ENCODE measurements at regions not wholly inside any gene's neighbourhood (a gene's known extent, or its start where the extent isn't known, plus 50 kb on each side); places are given as distances from the start of the nearest gene placed in this dataset.

DNA sequence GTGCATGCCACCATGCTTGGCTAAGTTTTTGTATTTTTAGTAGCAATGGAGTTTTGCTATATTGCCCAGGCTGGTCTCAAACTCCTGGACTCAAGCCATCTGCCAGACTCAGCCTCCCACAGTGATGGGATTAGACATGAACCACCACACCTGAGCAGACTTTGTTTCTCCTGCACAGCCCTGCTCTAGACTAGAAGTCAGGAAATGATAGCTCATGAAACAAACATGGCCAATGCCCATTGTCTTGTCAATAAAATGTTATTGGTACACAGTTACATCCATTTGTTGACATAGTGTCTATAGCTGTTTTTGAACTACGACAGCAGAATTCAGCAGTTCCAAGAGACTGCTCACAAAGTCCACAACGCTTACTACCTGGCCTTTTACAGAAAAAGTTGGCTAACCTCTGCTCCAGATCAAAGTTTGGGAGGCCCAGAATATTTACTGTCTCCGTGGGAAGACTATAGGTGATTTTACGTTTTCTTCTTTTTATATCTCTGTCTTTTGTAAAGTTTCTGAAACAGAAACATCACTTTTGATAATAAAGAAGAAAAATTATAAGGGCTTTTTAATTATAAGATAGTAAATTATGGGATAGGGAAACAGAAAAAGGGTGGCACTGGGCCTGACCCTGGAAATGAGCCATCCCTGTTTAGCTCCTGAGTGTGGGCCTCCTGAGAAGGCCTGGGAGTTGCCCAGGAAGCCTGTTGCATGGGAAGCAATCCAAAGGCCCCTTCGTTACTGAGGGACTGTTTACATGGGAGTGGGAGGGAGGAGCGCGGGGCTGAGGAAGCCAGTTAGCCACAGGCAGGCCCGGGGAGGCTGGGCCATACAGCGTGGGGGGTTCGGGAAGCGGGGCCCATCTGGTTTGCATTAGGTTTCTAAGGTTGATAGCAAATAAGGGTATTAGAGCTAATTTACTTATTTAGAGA is 201.5 kb downstream of the IRF8 start:
- no peak overlapping the region for H3K4me3 ChIP-seq (replicated peaks in 1 of 3; ENCODE audit: insufficient read depth in 1 of 3, low read depth in 1 of 3, low read length in 3 of 3)
- intact Hi-C loops (cut with micrococcal nuclease): no loop called here
- no peaks in the 10 kb centered on the region for H3K9me1 ChIP-seq (replicated peaks; ENCODE audit: control insufficient read depth, extremely low read depth, insufficient read depth, low read length)
- DNase-seq (ENCODE audit: low read depth, low spot score): no peak
- dilution Hi-C loops (cut with MboI; ENCODE audit: extremely low pct_ligation_motif_present, low sequenced_read_pairs): no loop called here
- no peaks in the 10 kb centered on the region for H4K20me1 ChIP-seq (replicated peaks; ENCODE audit: control insufficient read depth, extremely low read depth, insufficient read depth, low read length)
- CTCF ChIA-PET: interaction anchor here (0.6 to 1.9 kb wide), 2 partner anchors 28 to 32 kb away, joined by 4 to 11 read pairs; no protein-coding TSS in a partner anchor
- H3K27ac ChIP-seq (ENCODE audit: insufficient read depth, low read depth, low read length): no peak overlapping the region
- H3K9me3 ChIP-seq (replicated peaks; ENCODE audit: control insufficient read depth, insufficient read depth, low read length): no peaks in the 10 kb centered on the region
- no peak for FAIRE-seq
- H2AFZ ChIP-seq (ENCODE audit: low read depth, low read length): no peak overlapping the region
- no peak overlapping the region for H3K4me2 ChIP-seq (ENCODE audit: insufficient read depth, low read length)
- H3K9ac ChIP-seq (replicated peaks; ENCODE audit: extremely low read depth, insufficient read depth, low read length): no peak overlapping the region
- POLR2A ChIA-PET: no interaction called here
- TF ChIP-seq GATA2 (IDR thresholded peaks at IDR 0.05; ENCODE audit: insufficient read depth, insufficient read length, low read depth, low read length) (no peak), MYC (IDR thresholded peaks at IDR 0.05; ENCODE audit: low read depth, low read length) (no peak), POLR2A (IDR thresholded peaks at IDR 0.05; ENCODE audit: low read depth, low read length) (no peak), FOS (IDR thresholded peaks at IDR 0.05; ENCODE audit: borderline replicate concordance, insufficient read depth, low read length) (no peak), EZH2 (IDR thresholded peaks at IDR 0.05; ENCODE audit: borderline replicate concordance, low read depth, low read length, severe bottlenecking) (no peak), POLR2AphosphoS5 (IDR thresholded peaks at IDR 0.05; ENCODE audit: insufficient read depth, low read depth, low read length) (no peak), JUN (IDR thresholded peaks at IDR 0.05; ENCODE audit: borderline replicate concordance, insufficient read depth, insufficient read length, low read depth) (no peak)
- TF ChIP-seq, protein P1, sequence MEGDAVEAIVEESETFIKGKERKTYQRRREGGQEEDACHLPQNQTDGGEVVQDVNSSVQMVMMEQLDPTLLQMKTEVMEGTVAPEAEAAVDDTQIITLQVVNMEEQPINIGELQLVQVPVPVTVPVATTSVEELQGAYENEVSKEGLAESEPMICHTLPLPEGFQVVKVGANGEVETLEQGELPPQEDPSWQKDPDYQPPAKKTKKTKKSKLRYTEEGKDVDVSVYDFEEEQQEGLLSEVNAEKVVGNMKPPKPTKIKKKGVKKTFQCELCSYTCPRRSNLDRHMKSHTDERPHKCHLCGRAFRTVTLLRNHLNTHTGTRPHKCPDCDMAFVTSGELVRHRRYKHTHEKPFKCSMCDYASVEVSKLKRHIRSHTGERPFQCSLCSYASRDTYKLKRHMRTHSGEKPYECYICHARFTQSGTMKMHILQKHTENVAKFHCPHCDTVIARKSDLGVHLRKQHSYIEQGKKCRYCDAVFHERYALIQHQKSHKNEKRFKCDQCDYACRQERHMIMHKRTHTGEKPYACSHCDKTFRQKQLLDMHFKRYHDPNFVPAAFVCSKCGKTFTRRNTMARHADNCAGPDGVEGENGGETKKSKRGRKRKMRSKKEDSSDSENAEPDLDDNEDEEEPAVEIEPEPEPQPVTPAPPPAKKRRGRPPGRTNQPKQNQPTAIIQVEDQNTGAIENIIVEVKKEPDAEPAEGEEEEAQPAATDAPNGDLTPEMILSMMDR (IDR thresholded peaks at IDR 0.05; ENCODE audit: extremely low read depth in 1 of 2, insufficient read depth in 1 of 2, low read depth in 1 of 2, low read length in 2 of 2): no peak
- TF ChIP-seq, protein P2, sequence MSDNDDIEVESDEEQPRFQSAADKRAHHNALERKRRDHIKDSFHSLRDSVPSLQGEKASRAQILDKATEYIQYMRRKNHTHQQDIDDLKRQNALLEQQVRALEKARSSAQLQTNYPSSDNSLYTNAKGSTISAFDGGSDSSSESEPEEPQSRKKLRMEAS (IDR thresholded peaks at IDR 0.05; ENCODE audit: insufficient read depth, insufficient read length): no peak
- H3K79me2 ChIP-seq (ENCODE audit: control insufficient read depth, insufficient read depth, low read length): no peaks in the 10 kb centered on the region
- no TSS peak for BruUV-seq (replicated peaks)
- no peaks in the 10 kb centered on the region for H3K36me3 ChIP-seq (ENCODE audit: control insufficient read depth in 2 of 2, extremely low read depth in 1 of 2, insufficient read depth in 2 of 2, low read length in 2 of 2)
- H3K27me3 ChIP-seq (ENCODE audit: control insufficient read depth in 2 of 2, insufficient read depth in 2 of 2, low read length in 2 of 2): no peaks in the 10 kb centered on the region
- no peaks in the 10 kb centered on the region for H3K4me1 ChIP-seq (ENCODE audit: control insufficient read depth, extremely low read depth, insufficient read depth, low read length)

Measured in endothelial cell of umbilical vein (primary cell).